Calu3 (cell line): ENCODE measurements at regions not wholly inside any gene's neighbourhood (a gene's known extent, or its start where the extent isn't known, plus 50 kb on each side); places are given as distances from the start of the nearest gene placed in this dataset.

Source experiments
- BruUV-seq: library from RNA; stranded (reverse); fragments of 400-500 nt; replicated peaks from 2 replicates; lab custom pipeline; 2021; lab: Mats Ljungman, UMichigan
- CTCF ChIA-PET: fragments of 300-600 bp; sonication (Branson Sonifier 250); formaldehyde crosslinking; loops from one replicate; lab custom pipeline; 2022; ENCODE audit warnings: antibody characterized with exemption; lab: Charles Lee
- DNase-seq: peaks from one replicate; pipeline ENCODE4 v3.0.0; 2022
- H3K27ac Mint-ChIP-seq: one replicate; pipeline ENCODE4 v1.8.0; 2022; ENCODE audit warnings: mixed read lengths; ENCODE audit not compliant: unreplicated experiment
- H3K27me3 Mint-ChIP-seq: one replicate; pipeline ENCODE4 v1.8.0; 2022; ENCODE audit warnings: mixed read lengths; ENCODE audit not compliant: unreplicated experiment
- H3K36me3 Mint-ChIP-seq: one replicate; pipeline ENCODE4 v1.8.0; 2022; ENCODE audit warnings: mild to moderate bottlenecking, moderate library complexity, mixed read lengths; ENCODE audit not compliant: insufficient read depth, unreplicated experiment
- H3K4me1 Mint-ChIP-seq: one replicate; pipeline ENCODE4 v1.8.0; 2022; ENCODE audit warnings: mild to moderate bottlenecking, low read depth, mixed read lengths; ENCODE audit not compliant: unreplicated experiment
- H3K4me3 Mint-ChIP-seq: one replicate; pipeline ENCODE4 v1.8.0; 2022; ENCODE audit warnings: mild to moderate bottlenecking, low read depth, moderate library complexity, mixed read lengths; ENCODE audit not compliant: unreplicated experiment
- H3K9me3 Mint-ChIP-seq: one replicate; pipeline ENCODE4 v1.8.0; 2022; ENCODE audit warnings: low read depth, mixed read lengths; ENCODE audit not compliant: unreplicated experiment
- intact Hi-C: fragments of 100-400 bp; cut with micrococcal nuclease; formaldehyde crosslinking; loops from one replicate; pipeline ENCODE4 v1.10.0; 2022; ENCODE audit not compliant: unreplicated experiment
- TF ChIP-seq, protein P1 (sequence below): fragments of 200-600 bp; IDR thresholded peaks from one replicate; pipeline ENCODE4 v1.8.0; 2022; ENCODE audit warnings: antibody characterized with exemption; ENCODE audit not compliant: unreplicated experiment

DNA sequence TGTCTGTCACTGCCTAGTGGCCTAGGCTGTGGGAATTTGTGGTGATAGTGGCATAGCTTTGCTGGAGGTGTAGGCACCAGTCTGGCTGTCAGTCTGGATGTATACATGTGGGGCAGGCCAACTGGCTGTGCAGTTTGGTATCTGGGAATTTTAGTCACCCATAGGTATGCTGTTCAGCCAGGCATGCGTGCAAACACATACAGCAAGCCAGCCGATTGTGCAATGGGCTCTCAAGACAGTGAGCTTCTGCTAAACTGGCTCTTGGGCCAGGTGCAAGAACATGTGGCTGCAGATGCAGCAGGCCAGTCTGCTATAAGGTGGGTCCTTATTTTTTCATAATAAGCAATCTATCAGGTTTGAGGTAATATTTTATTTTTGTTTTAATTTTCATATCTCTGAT, 87.1 kb upstream of the PLSCR5 start:
- TF ChIP-seq, protein P1, sequence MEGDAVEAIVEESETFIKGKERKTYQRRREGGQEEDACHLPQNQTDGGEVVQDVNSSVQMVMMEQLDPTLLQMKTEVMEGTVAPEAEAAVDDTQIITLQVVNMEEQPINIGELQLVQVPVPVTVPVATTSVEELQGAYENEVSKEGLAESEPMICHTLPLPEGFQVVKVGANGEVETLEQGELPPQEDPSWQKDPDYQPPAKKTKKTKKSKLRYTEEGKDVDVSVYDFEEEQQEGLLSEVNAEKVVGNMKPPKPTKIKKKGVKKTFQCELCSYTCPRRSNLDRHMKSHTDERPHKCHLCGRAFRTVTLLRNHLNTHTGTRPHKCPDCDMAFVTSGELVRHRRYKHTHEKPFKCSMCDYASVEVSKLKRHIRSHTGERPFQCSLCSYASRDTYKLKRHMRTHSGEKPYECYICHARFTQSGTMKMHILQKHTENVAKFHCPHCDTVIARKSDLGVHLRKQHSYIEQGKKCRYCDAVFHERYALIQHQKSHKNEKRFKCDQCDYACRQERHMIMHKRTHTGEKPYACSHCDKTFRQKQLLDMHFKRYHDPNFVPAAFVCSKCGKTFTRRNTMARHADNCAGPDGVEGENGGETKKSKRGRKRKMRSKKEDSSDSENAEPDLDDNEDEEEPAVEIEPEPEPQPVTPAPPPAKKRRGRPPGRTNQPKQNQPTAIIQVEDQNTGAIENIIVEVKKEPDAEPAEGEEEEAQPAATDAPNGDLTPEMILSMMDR: no peak
- Mint-ChIP-seq H3K36me3 (no peaks in the 10 kb centered on the region), H3K27ac (no peak overlapping the region), H3K9me3 (peaks cover 4% of the 10 kb centered on the region), H3K27me3 (no peaks in the 10 kb centered on the region), H3K4me1 (peaks cover 7% of the 10 kb centered on the region), H3K4me3 (no peak overlapping the region)
- intact Hi-C loops: no loop called here
- no TSS peak for BruUV-seq
- DNase-seq: no peak
- CTCF ChIA-PET: no interaction called here

DNA sequence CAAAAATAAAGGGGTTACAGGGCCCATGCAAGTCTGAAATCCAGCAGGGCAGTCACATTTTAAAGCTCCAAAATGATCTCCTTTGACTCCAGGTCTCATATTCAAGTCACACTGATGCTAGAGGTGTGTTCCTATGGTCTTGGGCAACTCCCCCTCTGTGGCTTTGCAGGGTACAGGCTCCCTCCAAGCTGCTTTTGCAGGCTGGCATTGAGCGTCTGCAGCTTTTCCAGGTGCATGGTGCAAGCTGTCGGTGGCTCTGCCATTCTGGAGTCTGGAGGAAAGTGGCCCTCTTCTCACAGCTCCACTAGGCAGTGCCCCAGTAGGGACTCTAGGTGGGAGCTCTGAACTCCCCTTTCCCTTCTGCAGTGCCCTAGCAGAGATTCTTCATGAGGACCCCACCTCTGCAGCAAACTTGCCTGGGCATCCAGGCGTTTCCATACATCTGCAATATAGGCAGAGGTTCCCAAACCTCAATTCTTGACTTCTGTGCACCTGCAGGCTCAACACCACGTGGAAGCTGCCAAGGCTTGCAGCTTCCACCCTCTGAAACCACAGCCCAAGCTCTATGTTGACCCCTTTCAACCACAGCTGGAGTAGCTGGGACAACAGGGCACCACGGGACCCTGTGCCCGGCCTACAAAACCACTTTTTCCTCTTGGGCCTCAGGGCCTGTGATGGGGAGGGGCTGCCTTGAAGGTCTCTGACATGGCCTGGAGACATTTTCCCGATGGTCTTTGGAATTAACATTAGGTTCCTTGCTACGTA, 80.1 kb upstream of the PLSCR5 start:
- intact Hi-C loops: no loop called here
- H3K9me3 Mint-ChIP-seq: peaks cover 2% of the 10 kb centered on the region
- H3K4me1 Mint-ChIP-seq: peaks cover under 1% of the 10 kb centered on the region
- H3K36me3 Mint-ChIP-seq: no peaks in the 10 kb centered on the region
- H3K4me3 Mint-ChIP-seq: no peak overlapping the region
- no peak for DNase-seq
- no TSS peak for BruUV-seq
- H3K27me3 Mint-ChIP-seq: no peaks in the 10 kb centered on the region
- CTCF ChIA-PET: no interaction called here
- no peak overlapping the region for H3K27ac Mint-ChIP-seq
- TF ChIP-seq, protein P1: no peak

DNA sequence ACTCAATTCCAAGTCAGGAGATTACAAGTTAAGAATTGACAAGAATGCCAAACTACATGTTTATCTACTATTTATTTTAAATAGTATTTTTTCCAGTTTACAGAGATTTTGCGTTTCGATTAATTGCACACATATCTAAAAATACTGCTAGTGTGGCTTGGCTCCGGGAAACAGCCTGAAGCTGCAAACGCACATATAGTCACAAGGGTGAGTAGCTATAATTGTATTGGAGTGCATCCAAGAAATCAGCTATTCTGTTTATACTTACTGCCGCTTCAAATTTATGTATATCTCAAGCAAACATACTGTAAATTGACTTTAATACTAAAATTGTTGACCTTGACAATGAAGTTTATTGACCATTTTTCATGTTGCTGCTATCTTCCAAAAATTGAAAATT, 77.0 kb upstream of the PLSCR5 start:
- H3K4me3 Mint-ChIP-seq: no peak overlapping the region
- no peaks in the 10 kb centered on the region for H3K4me1 Mint-ChIP-seq
- no peaks in the 10 kb centered on the region for H3K9me3 Mint-ChIP-seq
- no peak overlapping the region for H3K27ac Mint-ChIP-seq
- no TSS peak for BruUV-seq
- no peaks in the 10 kb centered on the region for H3K27me3 Mint-ChIP-seq
- DNase-seq: no peak
- CTCF ChIA-PET: no interaction called here
- intact Hi-C loops: no loop called here
- TF ChIP-seq, protein P1: no peak
- H3K36me3 Mint-ChIP-seq: no peaks in the 10 kb centered on the region

DNA sequence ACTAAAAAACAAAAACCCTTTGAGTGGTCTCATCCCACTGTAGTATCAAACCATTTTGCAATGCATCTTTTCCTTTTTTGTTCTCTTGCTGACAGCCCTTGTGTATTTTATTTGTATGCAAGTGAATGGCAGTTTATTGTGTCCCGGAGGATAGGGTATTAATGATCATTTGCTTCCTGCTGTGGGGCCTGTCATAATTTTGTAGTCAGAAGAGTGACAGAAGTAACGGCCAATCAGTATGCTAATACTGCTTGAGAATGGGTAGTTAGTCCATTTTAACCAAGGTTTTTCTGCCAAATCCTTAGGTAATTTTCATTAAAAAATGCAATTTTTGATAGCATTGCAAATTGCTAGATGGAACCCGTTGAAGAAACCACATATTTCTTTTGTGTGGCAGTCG, 75.5 kb upstream of the PLSCR5 start:
- TF ChIP-seq, protein P1: no peak
- CTCF ChIA-PET: no interaction called here
- no peaks in the 10 kb centered on the region for H3K9me3 Mint-ChIP-seq
- no peaks in the 10 kb centered on the region for H3K27me3 Mint-ChIP-seq
- H3K27ac Mint-ChIP-seq: no peak overlapping the region
- no peaks in the 10 kb centered on the region for H3K36me3 Mint-ChIP-seq
- H3K4me1 Mint-ChIP-seq: no peaks in the 10 kb centered on the region
- no TSS peak for BruUV-seq
- DNase-seq: no peak
- intact Hi-C loops: no loop called here
- H3K4me3 Mint-ChIP-seq: no peak overlapping the region
